MCF 10A (cell line): ENCODE measurements at regions not wholly inside any gene's neighbourhood (a gene's known extent, or its start where the extent isn't known, plus 50 kb on each side); places are given as distances from the start of the nearest gene placed in this dataset.

Experiments
- BruUV-seq: library from RNA; stranded (reverse); fragments of 400-500 nt; replicated peaks from 2 replicates; lab custom pipeline; 2021; lab: Mats Ljungman, UMichigan
- CTCF ChIA-PET: fragments of 300-600 bp; sonication (Branson Sonifier 250); formaldehyde crosslinking; extraction: SDS; loops from one replicate; lab custom pipeline; 2021; ENCODE audit warnings: antibody characterized with exemption, inconsistent platforms; lab: Yijun Ruan, JAX
- POLR2A ChIA-PET: fragments of 300-600, 350-650 bp; sonication (Branson Sonifier 250); formaldehyde crosslinking; extraction: SDS; loops from one replicate; lab custom pipeline; 2020; ENCODE audit warnings: antibody characterized with exemption, inconsistent platforms; lab: Yijun Ruan, JAX
- DNase-seq: peaks from one replicate; pipeline ENCODE4 v3.0.0-alpha.2; 2018; ENCODE audit not compliant: unreplicated experiment
- H3K27ac Mint-ChIP-seq: one replicate; pipeline ENCODE4 v1.8.0; 2022; ENCODE audit warnings: mild to moderate bottlenecking, low read depth, mixed read lengths; ENCODE audit not compliant: unreplicated experiment
- H3K27me3 Mint-ChIP-seq: one replicate; pipeline ENCODE4 v1.8.0; 2022; ENCODE audit warnings: mixed read lengths; ENCODE audit not compliant: insufficient read depth, unreplicated experiment
- H3K36me3 Mint-ChIP-seq: one replicate; pipeline ENCODE4 v1.8.0; 2022; ENCODE audit warnings: mild to moderate bottlenecking, moderate library complexity, mixed read lengths; ENCODE audit not compliant: insufficient read depth, unreplicated experiment
- H3K4me1 Mint-ChIP-seq: one replicate; pipeline ENCODE4 v1.8.0; 2022; ENCODE audit warnings: mixed read lengths; ENCODE audit not compliant: insufficient read depth, unreplicated experiment
- H3K4me3 Mint-ChIP-seq: one replicate; pipeline ENCODE4 v1.8.0; 2022; ENCODE audit warnings: mild to moderate bottlenecking, moderate library complexity, mixed read lengths; ENCODE audit not compliant: unreplicated experiment
- H3K9me3 Mint-ChIP-seq: one replicate; pipeline ENCODE4 v1.8.0; 2022; ENCODE audit warnings: mixed read lengths; ENCODE audit not compliant: unreplicated experiment
- CTCF ChIP-seq: fragments of 200-600 bp; IDR thresholded peaks from one replicate; pipeline ENCODE4 v1.8.0; 2022; ENCODE audit warnings: antibody characterized with exemption, mild to moderate bottlenecking; ENCODE audit not compliant: unreplicated experiment
- intact Hi-C: fragments of 100-400 bp; cut with micrococcal nuclease; formaldehyde crosslinking; loops from 2 replicates; pipeline ENCODE4 v1.14.1; 2022

DNA sequence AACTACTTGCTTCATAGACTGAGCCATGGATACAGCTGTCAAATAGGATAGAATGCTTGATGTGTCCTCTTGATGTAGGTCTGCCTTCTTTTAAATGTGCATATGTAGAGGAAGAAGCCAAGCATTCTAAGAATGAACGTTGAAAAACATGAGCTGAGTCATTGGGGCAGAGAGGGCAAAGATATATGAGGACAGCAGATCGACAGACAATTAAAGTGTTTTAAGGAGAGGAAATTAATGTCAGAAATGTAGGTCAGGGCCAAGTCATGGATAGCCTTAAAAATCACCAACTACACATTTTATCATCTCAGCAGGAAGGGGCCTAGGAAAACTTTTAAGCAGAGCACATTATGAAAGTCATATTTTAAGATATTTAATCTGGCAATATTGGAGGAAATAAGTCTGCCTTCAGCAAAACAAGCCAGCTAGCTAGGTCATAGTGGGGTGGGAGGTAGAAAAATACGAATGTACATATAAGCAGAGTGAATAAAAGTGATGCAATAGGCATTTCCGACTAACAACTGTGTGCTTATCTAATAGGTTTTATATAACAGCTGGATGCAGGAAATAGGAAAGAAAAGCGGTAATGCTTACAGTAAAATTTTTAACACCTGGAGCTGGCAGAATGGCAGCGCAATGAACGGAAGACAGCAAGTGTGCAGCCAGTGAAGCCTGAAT is 638.3 kb upstream of the TPK1 start:
- ChIA-PET POLR2A (interaction anchor here (0.7 kb wide), 1 partner anchor 9 kb away, joined by 3 read pairs; no protein-coding TSS in a partner anchor), CTCF (no interaction called here)
- H3K36me3 Mint-ChIP-seq = no peaks in the 10 kb centered on the region
- H3K4me1 Mint-ChIP-seq = peaks cover 14% of the 10 kb centered on the region
- no peak for DNase-seq
- peak overlapping the region; percentile 63 for H3K27ac Mint-ChIP-seq
- peak overlapping the region; percentile 2 for H3K4me3 Mint-ChIP-seq
- intact Hi-C loops = no loop called here
- H3K9me3 Mint-ChIP-seq = no peaks in the 10 kb centered on the region
- TF ChIP-seq CTCF = no peak
- no peaks in the 10 kb centered on the region for H3K27me3 Mint-ChIP-seq
- BruUV-seq = no TSS peak

GRCh38 chr7:145471883-145472282 is 636.0 kb upstream of the TPK1 start:
- Mint-ChIP-seq H3K36me3 (no peaks in the 10 kb centered on the region), H3K4me1 (peaks cover 14% of the 10 kb centered on the region), H3K27me3 (no peaks in the 10 kb centered on the region), H3K27ac (no peak overlapping the region), H3K9me3 (no peaks in the 10 kb centered on the region), H3K4me3 (no peak overlapping the region)
- BruUV-seq = no TSS peak
- no peak for DNase-seq
- ChIA-PET CTCF (no interaction called here), POLR2A (no interaction called here)
- intact Hi-C loops = no loop called here
- TF ChIP-seq CTCF = no peak

- no peak for TF ChIP-seq CTCF
- Mint-ChIP-seq H3K4me1 (no peaks in the 10 kb centered on the region), H3K27me3 (no peaks in the 10 kb centered on the region), H3K4me3 (no peak overlapping the region), H3K27ac (no peak overlapping the region), H3K9me3 (peaks cover 8% of the 10 kb centered on the region), H3K36me3 (no peaks in the 10 kb centered on the region)
- intact Hi-C loops = no loop called here
- BruUV-seq = no TSS peak
- DNase-seq = no peak
- ChIA-PET CTCF (no interaction called here), POLR2A (interaction anchor here (0.9 kb wide), 1 partner anchor 12 kb away, joined by 3 read pairs; no protein-coding TSS in a partner anchor)
Measured at GRCh38 chr7:145464287-145464686, 628.4 kb upstream of the TPK1 start.

GRCh38 chr7:145462463-145462862 is 626.6 kb upstream of the TPK1 start:
- Mint-ChIP-seq H3K9me3 (peaks cover 8% of the 10 kb centered on the region), H3K4me1 (no peaks in the 10 kb centered on the region), H3K27me3 (no peaks in the 10 kb centered on the region), H3K27ac (no peak overlapping the region), H3K4me3 (no peak overlapping the region), H3K36me3 (no peaks in the 10 kb centered on the region)
- ChIA-PET POLR2A (no interaction called here), CTCF (no interaction called here)
- no peak for DNase-seq
- intact Hi-C loops = no loop called here
- TF ChIP-seq CTCF = no peak
- BruUV-seq = no TSS peak
